Adrenal gland (tissue), 5 donors: ENCODE measurements at regions not wholly inside any gene's neighbourhood (a gene's known extent, or its start where the extent isn't known, plus 50 kb on each side); places are given as distances from the start of the nearest gene placed in this dataset.

Experiments
- CTCF ChIP-seq, 6 experiments: fragments of 450-650 bp in 4 of 6; fragments of 200-600 bp in 2 of 6; sonication (generic) in 1 of 6; IDR thresholded peaks; 1 replicate in 5 of 6; 2 replicates in 1 of 6; pipeline versions ENCODE4 v1.5.1 to v1.8.0; 2016 to 2021; ENCODE audit warnings: antibody characterized with exemption in 6 of 6, mild to moderate bottlenecking in 2 of 6, moderate library complexity in 1 of 6
- POLR2A ChIP-seq, 2 donors: fragments of 450-650 bp; IDR thresholded peaks; one replicate each; pipeline ENCODE4 v1.6.1; 2017; ENCODE audit warnings: antibody characterized with exemption in 2 of 2, mild to moderate bottlenecking in 2 of 2, moderate library complexity in 1 of 2
- donor health status: DM: no; HTN: no; CAD: no.

GRCh38 chr13:67557642-67558241 is 327.6 kb upstream of the PCDH9 start:
- no peak for TF ChIP-seq POLR2A (IDR thresholded peaks at IDR 0.05)
- TF ChIP-seq CTCF (IDR thresholded peaks at IDR 0.05) = no peak
